ENCODE measurements at regions not wholly inside any gene's neighbourhood (a gene's known extent, or its start where the extent isn't known, plus 50 kb on each side); places are given as distances from the start of the nearest gene placed in this dataset.

GRCh38 chr2:118633371-118634018, 214.0 kb downstream of the EN1 start:
- H3K36me3 ChIP-seq (ENCODE audit: insufficient read depth, low read length), result no peaks in the 10 kb centered on the region

GRCh38 chr2:118632921-118633320, 214.5 kb downstream of the EN1 start:
- Histone ChIP-seq H3K4me2 (ENCODE audit: insufficient read depth, low read length) (no peak overlapping the region), H3K9me3 (ENCODE audit: low read depth, low read length) (no peaks in the 10 kb centered on the region), H3K27ac (ENCODE audit: low read depth, low read length) (no peak overlapping the region), H3K27me3 (ENCODE audit: insufficient read depth, low read length) (peaks cover 6% of the 10 kb centered on the region), H3K79me2 (ENCODE audit: insufficient read depth, low read length) (no peaks in the 10 kb centered on the region), H2AFZ (ENCODE audit: low read length) (no peak overlapping the region), H3K4me1 (ENCODE audit: insufficient read depth, low read length) (no peaks in the 10 kb centered on the region), H3K4me3 (ENCODE audit: insufficient read depth, low read length) (no peak overlapping the region), H4K20me1 (ENCODE audit: insufficient read depth, low read length) (no peaks in the 10 kb centered on the region), H3K36me3 (ENCODE audit: insufficient read depth, low read length) (no peaks in the 10 kb centered on the region)
- no peak for DNase-seq (ENCODE audit: insufficient read length, low spot score, missing footprints)
- TF ChIP-seq, protein P1, sequence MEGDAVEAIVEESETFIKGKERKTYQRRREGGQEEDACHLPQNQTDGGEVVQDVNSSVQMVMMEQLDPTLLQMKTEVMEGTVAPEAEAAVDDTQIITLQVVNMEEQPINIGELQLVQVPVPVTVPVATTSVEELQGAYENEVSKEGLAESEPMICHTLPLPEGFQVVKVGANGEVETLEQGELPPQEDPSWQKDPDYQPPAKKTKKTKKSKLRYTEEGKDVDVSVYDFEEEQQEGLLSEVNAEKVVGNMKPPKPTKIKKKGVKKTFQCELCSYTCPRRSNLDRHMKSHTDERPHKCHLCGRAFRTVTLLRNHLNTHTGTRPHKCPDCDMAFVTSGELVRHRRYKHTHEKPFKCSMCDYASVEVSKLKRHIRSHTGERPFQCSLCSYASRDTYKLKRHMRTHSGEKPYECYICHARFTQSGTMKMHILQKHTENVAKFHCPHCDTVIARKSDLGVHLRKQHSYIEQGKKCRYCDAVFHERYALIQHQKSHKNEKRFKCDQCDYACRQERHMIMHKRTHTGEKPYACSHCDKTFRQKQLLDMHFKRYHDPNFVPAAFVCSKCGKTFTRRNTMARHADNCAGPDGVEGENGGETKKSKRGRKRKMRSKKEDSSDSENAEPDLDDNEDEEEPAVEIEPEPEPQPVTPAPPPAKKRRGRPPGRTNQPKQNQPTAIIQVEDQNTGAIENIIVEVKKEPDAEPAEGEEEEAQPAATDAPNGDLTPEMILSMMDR (IDR thresholded peaks at IDR 0.05; ENCODE audit: extremely low read depth, low read depth, low read length), result no peak

More at GRCh38 chr2:118633371-118634018, 214.0 kb downstream of the EN1 start:
- Histone ChIP-seq H3K27me3 (ENCODE audit: insufficient read depth, low read length) (peaks cover 6% of the 10 kb centered on the region), H3K4me2 (ENCODE audit: insufficient read depth, low read length) (no peak overlapping the region), H3K79me2 (ENCODE audit: insufficient read depth, low read length) (no peaks in the 10 kb centered on the region), H3K9me3 (ENCODE audit: low read depth, low read length) (no peaks in the 10 kb centered on the region), H3K27ac (ENCODE audit: low read depth, low read length) (no peak overlapping the region), H3K4me1 (ENCODE audit: insufficient read depth, low read length) (no peaks in the 10 kb centered on the region), H4K20me1 (ENCODE audit: insufficient read depth, low read length) (no peaks in the 10 kb centered on the region), H3K4me3 (ENCODE audit: insufficient read depth, low read length) (no peak overlapping the region), H2AFZ (ENCODE audit: low read length) (no peak overlapping the region)
- DNase-seq (ENCODE audit: insufficient read length, low spot score, missing footprints), result no peak
- TF ChIP-seq, protein P1 (IDR thresholded peaks at IDR 0.05; ENCODE audit: extremely low read depth, low read depth, low read length), result no peak

- H3K4me3 ChIP-seq (ENCODE audit: insufficient read depth, low read length), result no peak overlapping the region
- H3K9me3 ChIP-seq (ENCODE audit: low read depth, low read length), result no peaks in the 10 kb centered on the region
- TF ChIP-seq, protein P1 (IDR thresholded peaks at IDR 0.05; ENCODE audit: extremely low read depth, low read depth, low read length), result no peak
- no peaks in the 10 kb centered on the region for H3K36me3 ChIP-seq (ENCODE audit: insufficient read depth, low read length)
- no peak overlapping the region for H2AFZ ChIP-seq (ENCODE audit: low read length)
- no peak overlapping the region for H3K27ac ChIP-seq (ENCODE audit: low read depth, low read length)
- no peaks in the 10 kb centered on the region for H3K27me3 ChIP-seq (ENCODE audit: insufficient read depth, low read length)
- no peaks in the 10 kb centered on the region for H3K4me1 ChIP-seq (ENCODE audit: insufficient read depth, low read length)
- no peaks in the 10 kb centered on the region for H3K79me2 ChIP-seq (ENCODE audit: insufficient read depth, low read length)
- no peaks in the 10 kb centered on the region for H4K20me1 ChIP-seq (ENCODE audit: insufficient read depth, low read length)
- DNase-seq (ENCODE audit: insufficient read length, low spot score, missing footprints), result no peak
- H3K4me2 ChIP-seq (ENCODE audit: insufficient read depth, low read length), result no peak overlapping the region
These were observed 220.3 kb downstream of the EN1 start for GRCh38 chr2:118627156-118627555.

- H3K4me3 ChIP-seq (ENCODE audit: insufficient read depth, low read length), result no peak overlapping the region
- no peaks in the 10 kb centered on the region for H3K4me1 ChIP-seq (ENCODE audit: insufficient read depth, low read length)
- no peaks in the 10 kb centered on the region for H3K36me3 ChIP-seq (ENCODE audit: insufficient read depth, low read length)
- no peak overlapping the region for H2AFZ ChIP-seq (ENCODE audit: low read length)
- H3K79me2 ChIP-seq (ENCODE audit: insufficient read depth, low read length), result no peaks in the 10 kb centered on the region
- H3K27me3 ChIP-seq (ENCODE audit: insufficient read depth, low read length), result no peaks in the 10 kb centered on the region
- DNase-seq (ENCODE audit: insufficient read length, low spot score, missing footprints), result no peak
- TF ChIP-seq, protein P1 (IDR thresholded peaks at IDR 0.05; ENCODE audit: extremely low read depth, low read depth, low read length), result no peak
- no peaks in the 10 kb centered on the region for H3K9me3 ChIP-seq (ENCODE audit: low read depth, low read length)
- no peaks in the 10 kb centered on the region for H4K20me1 ChIP-seq (ENCODE audit: insufficient read depth, low read length)
- H3K4me2 ChIP-seq (ENCODE audit: insufficient read depth, low read length), result no peak overlapping the region
- no peak overlapping the region for H3K27ac ChIP-seq (ENCODE audit: low read depth, low read length)
These were observed 224.5 kb downstream of the EN1 start for GRCh38 chr2:118622913-118623312.
